ENCODE measurements at regions not wholly inside any gene's neighbourhood (a gene's known extent, or its start where the extent isn't known, plus 50 kb on each side); places are given as distances from the start of the nearest gene placed in this dataset.

GRCh38 chr14:86884498-86884897 is 1108.5 kb downstream of the GALC start:
- no peak for TF ChIP-seq CTCF (IDR thresholded peaks at IDR 0.05; ENCODE audit: low read depth, low read length, missing control alignments)
- DNase-seq (ENCODE audit: low read depth) = no peak
- H3K4me3 ChIP-seq (ENCODE audit: low read depth, low read length) = no peak overlapping the region

- no peak overlapping the region for H3K4me3 ChIP-seq (ENCODE audit: low read depth, low read length)
- no peak for DNase-seq (ENCODE audit: low read depth)
- no peak for TF ChIP-seq CTCF (IDR thresholded peaks at IDR 0.05; ENCODE audit: low read depth, low read length, missing control alignments)
Measured at GRCh38 chr14:86882818-86883217, 1110.2 kb downstream of the GALC start.

GRCh38 chr14:86865934-86866333 is 1127.0 kb downstream of the GALC start:
- H3K4me3 ChIP-seq (ENCODE audit: low read depth, low read length) = no peak overlapping the region
- DNase-seq (ENCODE audit: low read depth) = no peak
- TF ChIP-seq CTCF (IDR thresholded peaks at IDR 0.05; ENCODE audit: low read depth, low read length, missing control alignments) = no peak

- DNase-seq (ENCODE audit: low read depth) = no peak
- no peak overlapping the region for H3K4me3 ChIP-seq (ENCODE audit: low read depth, low read length)
- TF ChIP-seq CTCF (IDR thresholded peaks at IDR 0.05; ENCODE audit: low read depth, low read length, missing control alignments) = no peak
Measured at GRCh38 chr14:86858591-86858990, 1134.4 kb downstream of the GALC start.

- DNase-seq (ENCODE audit: low read depth) = no peak
- TF ChIP-seq CTCF (IDR thresholded peaks at IDR 0.05; ENCODE audit: low read depth, low read length, missing control alignments) = no peak
- H3K4me3 ChIP-seq (ENCODE audit: low read depth, low read length) = no peak overlapping the region
Measured at GRCh38 chr14:86858031-86858430, 1135.0 kb downstream of the GALC start.

GRCh38 chr14:86852530-86852929 is 1140.5 kb downstream of the GALC start:
- no peak overlapping the region for H3K4me3 ChIP-seq (ENCODE audit: low read depth, low read length)
- no peak for DNase-seq (ENCODE audit: low read depth)
- TF ChIP-seq CTCF (IDR thresholded peaks at IDR 0.05; ENCODE audit: low read depth, low read length, missing control alignments) = no peak

GRCh38 chr14:86847140-86847539 is 1145.8 kb downstream of the GALC start:
- no peak for DNase-seq (ENCODE audit: low read depth)
- no peak for TF ChIP-seq CTCF (IDR thresholded peaks at IDR 0.05; ENCODE audit: low read depth, low read length, missing control alignments)
- H3K4me3 ChIP-seq (ENCODE audit: low read depth, low read length) = no peak overlapping the region
